ENCODE measurements at regions not wholly inside any gene's neighbourhood (a gene's known extent, or its start where the extent isn't known, plus 50 kb on each side); places are given as distances from the start of the nearest gene placed in this dataset.

GRCh38 chr2:237231593-237231992, 145.9 kb downstream of the COPS8 start:
- Mint-ChIP-seq H3K27ac (no peak overlapping the region), H3K36me3 (ENCODE audit: low read depth) (peaks cover 29% of the 10 kb centered on the region), H3K9me3 (no peaks in the 10 kb centered on the region), H3K4me3 (no peak overlapping the region), H3K4me1 (ENCODE audit: low read depth) (peaks cover 72% of the 10 kb centered on the region), H3K27me3 (ENCODE audit: insufficient read depth) (peaks cover 4% of the 10 kb centered on the region)
- TF ChIP-seq CTCF (IDR thresholded peaks at IDR 0.05): no peak
- no peak for DNase-seq

- no peak for TF ChIP-seq CTCF (IDR thresholded peaks at IDR 0.05)
- Mint-ChIP-seq H3K4me3 (no peak overlapping the region), H3K36me3 (ENCODE audit: low read depth) (peaks cover 29% of the 10 kb centered on the region), H3K27me3 (ENCODE audit: insufficient read depth) (peaks cover 4% of the 10 kb centered on the region), H3K4me1 (ENCODE audit: low read depth) (peaks cover 71% of the 10 kb centered on the region), H3K27ac (no peak overlapping the region), H3K9me3 (no peaks in the 10 kb centered on the region)
- no peak for DNase-seq
Measured at GRCh38 chr2:237232166-237232565, 146.5 kb downstream of the COPS8 start.

GRCh38 chr2:237234268-237234667, 148.6 kb downstream of the COPS8 start:
- no peak for TF ChIP-seq CTCF (IDR thresholded peaks at IDR 0.05)
- H3K9me3 Mint-ChIP-seq: no peaks in the 10 kb centered on the region
- DNase-seq: no peak
- peaks cover 23% of the 10 kb centered on the region for H3K36me3 Mint-ChIP-seq (ENCODE audit: low read depth)
- peaks cover 4% of the 10 kb centered on the region for H3K27me3 Mint-ChIP-seq (ENCODE audit: insufficient read depth)
- H3K27ac Mint-ChIP-seq: no peak overlapping the region
- H3K4me3 Mint-ChIP-seq: no peak overlapping the region
- H3K4me1 Mint-ChIP-seq (ENCODE audit: low read depth): peaks cover 54% of the 10 kb centered on the region

- H3K4me3 Mint-ChIP-seq: peak overlapping the region; percentile 27; the same call in 1 of the 2 replicates
- peaks cover 19% of the 10 kb centered on the region for H3K36me3 Mint-ChIP-seq (ENCODE audit: low read depth)
- TF ChIP-seq CTCF (IDR thresholded peaks at IDR 0.05): no peak
- H3K4me1 Mint-ChIP-seq (ENCODE audit: low read depth): peaks cover 45% of the 10 kb centered on the region
- peak overlapping the region; percentile 67 for H3K27ac Mint-ChIP-seq
- H3K9me3 Mint-ChIP-seq: peaks cover 7% of the 10 kb centered on the region
- H3K27me3 Mint-ChIP-seq (ENCODE audit: insufficient read depth): peaks cover 4% of the 10 kb centered on the region
- peak; percentile 74 for DNase-seq
Measured at GRCh38 chr2:237235383-237236095, 149.8 kb downstream of the COPS8 start.

- DNase-seq: peak; percentile 46
Measured at GRCh38 chr2:237236188-237236587, 150.5 kb downstream of the COPS8 start.

More at GRCh38 chr2:237236188-237236587, 150.5 kb downstream of the COPS8 start:
- H3K36me3 Mint-ChIP-seq (ENCODE audit: low read depth): peaks cover 24% of the 10 kb centered on the region
- peak overlapping the region; percentile 67; the same call in 1 of the 2 replicates for H3K27ac Mint-ChIP-seq
- peaks cover 13% of the 10 kb centered on the region for H3K9me3 Mint-ChIP-seq
- peaks cover 4% of the 10 kb centered on the region for H3K27me3 Mint-ChIP-seq (ENCODE audit: insufficient read depth)
- TF ChIP-seq CTCF (IDR thresholded peaks at IDR 0.05): no peak
- no peak overlapping the region for H3K4me3 Mint-ChIP-seq
- peaks cover 42% of the 10 kb centered on the region for H3K4me1 Mint-ChIP-seq (ENCODE audit: low read depth)

Measured in HFFc6 (cell line).